ENCODE measurements at regions not wholly inside any gene's neighbourhood (a gene's known extent, or its start where the extent isn't known, plus 50 kb on each side); places are given as distances from the start of the nearest gene placed in this dataset.

DNA sequence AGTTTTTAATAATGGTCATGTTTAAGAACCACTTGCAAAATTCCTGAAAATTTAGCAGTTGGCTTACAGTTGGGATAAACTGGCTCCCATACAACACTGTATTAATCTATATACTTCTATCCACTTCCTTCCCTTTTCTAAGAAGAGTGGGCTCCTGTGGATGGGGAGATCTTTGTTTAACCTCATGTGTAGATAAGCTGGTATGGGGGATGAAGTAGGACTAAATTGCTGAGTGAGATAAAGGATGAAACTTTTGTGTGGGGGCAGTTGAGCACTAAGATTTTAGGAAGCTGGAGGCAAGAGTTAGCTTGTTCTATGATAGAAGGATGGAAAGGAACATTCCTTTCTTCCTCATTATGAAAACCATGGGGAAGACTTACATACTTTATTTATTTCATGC, 54.6 kb upstream of the ATP8A1 start:
- Histone ChIP-seq H3K4me3 (ENCODE audit: insufficient read depth, low read depth, low read length) (no peak overlapping the region), H4K8ac (ENCODE audit: low read depth in 2 of 2, low read length in 2 of 2) (no peak overlapping the region), H3K4ac (ENCODE audit: low read depth, low read length) (no peak overlapping the region), H3K56ac (ENCODE audit: extremely low read depth, insufficient read depth, low read length) (no peak overlapping the region), H3K9me1 (ENCODE audit: insufficient read depth, low read length) (no peaks in the 10 kb centered on the region), H3K27ac (ENCODE audit: insufficient read depth, low read length) (no peak overlapping the region), H2BK5ac (ENCODE audit: low read depth, low read length, poor library complexity, severe bottlenecking) (no peak overlapping the region), H3K14ac (replicated peaks; ENCODE audit: low read depth, low read length) (no peak overlapping the region), H3K36me3 (ENCODE audit: control insufficient read depth, insufficient read depth, low read length) (no peaks in the 10 kb centered on the region), H2BK15ac (ENCODE audit: low read depth, low read length) (no peak overlapping the region), H4K91ac (ENCODE audit: insufficient read depth, low read depth, low read length) (no peak overlapping the region), H3K9ac (ENCODE audit: low read depth, low read length) (no peak overlapping the region), H2AK5ac (ENCODE audit: low read depth, low read length) (no peak overlapping the region), H3K18ac (ENCODE audit: low read depth, low read length) (no peak overlapping the region), H4K20me1 (ENCODE audit: insufficient read depth, low read length) (no peaks in the 10 kb centered on the region), H3K4me2 (ENCODE audit: low read depth, low read length) (no peak overlapping the region), H2AFZ (replicated peaks; ENCODE audit: low read length, poor library complexity) (no peak overlapping the region), H3K79me1 (ENCODE audit: low read depth in 1 of 2, low read length in 2 of 2) (no peaks in the 10 kb centered on the region), H3K27me3 (ENCODE audit: control insufficient read depth, insufficient read depth, low read length) (no peaks in the 10 kb centered on the region), H3K23ac (ENCODE audit: low read depth, low read length) (no peak overlapping the region), H2AK9ac (replicated peaks; ENCODE audit: low read depth, low read length, poor library complexity) (no peak overlapping the region), H3K4me1 (ENCODE audit: control insufficient read depth, insufficient read depth, low read length) (no peaks in the 10 kb centered on the region), H3K9me3 (ENCODE audit: control insufficient read depth, insufficient read depth, low read length) (no peaks in the 10 kb centered on the region), H2BK20ac (ENCODE audit: low read depth, low read length) (no peak overlapping the region), H2BK120ac (ENCODE audit: low read depth, low read length) (no peak overlapping the region), H4K5ac (ENCODE audit: low read depth, low read length) (no peak overlapping the region)
- no TSS peak for BruUV-seq (replicated peaks)
- TF ChIP-seq, protein P1, sequence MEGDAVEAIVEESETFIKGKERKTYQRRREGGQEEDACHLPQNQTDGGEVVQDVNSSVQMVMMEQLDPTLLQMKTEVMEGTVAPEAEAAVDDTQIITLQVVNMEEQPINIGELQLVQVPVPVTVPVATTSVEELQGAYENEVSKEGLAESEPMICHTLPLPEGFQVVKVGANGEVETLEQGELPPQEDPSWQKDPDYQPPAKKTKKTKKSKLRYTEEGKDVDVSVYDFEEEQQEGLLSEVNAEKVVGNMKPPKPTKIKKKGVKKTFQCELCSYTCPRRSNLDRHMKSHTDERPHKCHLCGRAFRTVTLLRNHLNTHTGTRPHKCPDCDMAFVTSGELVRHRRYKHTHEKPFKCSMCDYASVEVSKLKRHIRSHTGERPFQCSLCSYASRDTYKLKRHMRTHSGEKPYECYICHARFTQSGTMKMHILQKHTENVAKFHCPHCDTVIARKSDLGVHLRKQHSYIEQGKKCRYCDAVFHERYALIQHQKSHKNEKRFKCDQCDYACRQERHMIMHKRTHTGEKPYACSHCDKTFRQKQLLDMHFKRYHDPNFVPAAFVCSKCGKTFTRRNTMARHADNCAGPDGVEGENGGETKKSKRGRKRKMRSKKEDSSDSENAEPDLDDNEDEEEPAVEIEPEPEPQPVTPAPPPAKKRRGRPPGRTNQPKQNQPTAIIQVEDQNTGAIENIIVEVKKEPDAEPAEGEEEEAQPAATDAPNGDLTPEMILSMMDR (conservative IDR thresholded peaks at IDR 0.05; ENCODE audit: low read depth, low read length) = no peak
- TF ChIP-seq MAFK (IDR thresholded peaks at IDR 0.05; ENCODE audit: low read depth, low read length) = no peak
- TF ChIP-seq, protein P2, sequence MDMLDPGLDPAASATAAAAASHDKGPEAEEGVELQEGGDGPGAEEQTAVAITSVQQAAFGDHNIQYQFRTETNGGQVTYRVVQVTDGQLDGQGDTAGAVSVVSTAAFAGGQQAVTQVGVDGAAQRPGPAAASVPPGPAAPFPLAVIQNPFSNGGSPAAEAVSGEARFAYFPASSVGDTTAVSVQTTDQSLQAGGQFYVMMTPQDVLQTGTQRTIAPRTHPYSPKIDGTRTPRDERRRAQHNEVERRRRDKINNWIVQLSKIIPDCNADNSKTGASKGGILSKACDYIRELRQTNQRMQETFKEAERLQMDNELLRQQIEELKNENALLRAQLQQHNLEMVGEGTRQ (IDR thresholded peaks at IDR 0.05; ENCODE audit: low read depth, low read length) = no peak
- TF ChIP-seq NFE2L2 (IDR thresholded peaks at IDR 0.05; ENCODE audit: low read depth, low read length) = no peak
- no peak for TF ChIP-seq RFX5 (IDR thresholded peaks at IDR 0.05; ENCODE audit: low read depth, low read length)
- no peak for TF ChIP-seq POLR2A (IDR thresholded peaks at IDR 0.05; ENCODE audit: low read depth, low read length)
- TF ChIP-seq RAD21 (IDR thresholded peaks at IDR 0.05; ENCODE audit: low read length) = no peak
- TF ChIP-seq, protein P3, sequence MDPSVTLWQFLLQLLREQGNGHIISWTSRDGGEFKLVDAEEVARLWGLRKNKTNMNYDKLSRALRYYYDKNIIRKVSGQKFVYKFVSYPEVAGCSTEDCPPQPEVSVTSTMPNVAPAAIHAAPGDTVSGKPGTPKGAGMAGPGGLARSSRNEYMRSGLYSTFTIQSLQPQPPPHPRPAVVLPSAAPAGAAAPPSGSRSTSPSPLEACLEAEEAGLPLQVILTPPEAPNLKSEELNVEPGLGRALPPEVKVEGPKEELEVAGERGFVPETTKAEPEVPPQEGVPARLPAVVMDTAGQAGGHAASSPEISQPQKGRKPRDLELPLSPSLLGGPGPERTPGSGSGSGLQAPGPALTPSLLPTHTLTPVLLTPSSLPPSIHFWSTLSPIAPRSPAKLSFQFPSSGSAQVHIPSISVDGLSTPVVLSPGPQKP (IDR thresholded peaks at IDR 0.05; ENCODE audit: borderline replicate concordance, low read depth, low read length) = no peak
- no peak for TF ChIP-seq SMC3 (IDR thresholded peaks at IDR 0.05; ENCODE audit: low read depth, low read length)
- TF ChIP-seq MAZ (IDR thresholded peaks at IDR 0.05; ENCODE audit: borderline replicate concordance, low read depth, low read length) = no peak
- TF ChIP-seq MXI1 (IDR thresholded peaks at IDR 0.05; ENCODE audit: borderline replicate concordance, low read depth, low read length) = no peak
- no peak for TF ChIP-seq FOS (IDR thresholded peaks at IDR 0.05; ENCODE audit: low read depth, low read length)
- TF ChIP-seq CHD1 (IDR thresholded peaks at IDR 0.05; ENCODE audit: low read depth, low read length) = no peak
- no peak for TF ChIP-seq RCOR1 (IDR thresholded peaks at IDR 0.05; ENCODE audit: insufficient replicate concordance, low read length)
- no peak for TF ChIP-seq CEBPB (IDR thresholded peaks at IDR 0.05; ENCODE audit: low read depth, low read length)
- no peak for TF ChIP-seq BHLHE40 (IDR thresholded peaks at IDR 0.05; ENCODE audit: low read depth, low read length)
- dilution Hi-C loops (cut with HindIII; ENCODE audit: low sequenced_read_pairs, unreplicated experiment) = no loop called here
- no peak for ATAC-seq (ENCODE audit: low read depth)
- in situ Hi-C loops (cut with MboI; ENCODE audit: low sequenced_read_pairs) = no loop called here
- ChIA-PET CTCF (no interaction called here), POLR2A (ENCODE audit: unreplicated experiment) (no interaction called here)
- no peak for DNase-seq
- intact Hi-C loops (cut with micrococcal nuclease) = no loop called here

All from IMR-90 (cell line).